ENCODE measurements at regions not wholly inside any gene's neighbourhood (a gene's known extent, or its start where the extent isn't known, plus 50 kb on each side); places are given as distances from the start of the nearest gene placed in this dataset.

DNA sequence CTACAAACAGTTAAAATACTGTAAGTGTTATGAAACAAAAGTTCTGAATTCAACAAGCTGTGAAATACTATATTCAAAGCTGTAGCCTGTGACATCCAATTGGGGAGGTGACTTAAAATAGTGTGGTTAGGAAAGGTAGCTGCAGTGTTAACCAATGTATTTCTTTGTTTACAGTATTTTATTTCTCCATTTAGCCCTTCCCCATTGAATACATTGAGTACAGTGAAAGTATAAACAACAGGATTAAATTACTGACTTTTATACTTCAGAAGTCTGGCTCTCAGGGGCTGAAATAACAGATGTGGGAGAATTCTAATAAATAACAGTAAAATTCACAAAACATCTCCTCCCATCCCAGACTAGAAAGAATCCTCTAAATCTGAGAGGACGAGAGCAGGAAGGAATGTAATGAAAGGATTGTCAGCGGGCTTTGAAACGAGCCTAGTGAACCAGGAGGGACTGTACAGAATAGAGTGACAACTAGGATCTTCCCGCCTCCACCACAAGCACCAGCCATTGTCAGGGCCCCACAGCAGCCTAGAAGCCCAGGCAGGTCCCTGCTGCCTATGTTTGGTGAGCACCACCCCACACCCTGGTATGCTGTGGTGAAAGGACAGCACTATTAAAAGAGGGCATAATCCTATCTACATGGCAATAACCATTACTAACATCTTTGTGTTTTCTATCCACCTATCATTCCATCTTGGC lies 73.7 kb downstream of the SPCS3 start:
- no peak for TF ChIP-seq NFRKB (IDR thresholded peaks at IDR 0.05)
- no peak for TF ChIP-seq BHLHE40 (IDR thresholded peaks at IDR 0.05; ENCODE audit: borderline replicate concordance)
- TF ChIP-seq LEF1 (IDR thresholded peaks at IDR 0.05; ENCODE audit: borderline replicate concordance): no peak
- TF ChIP-seq SUZ12 (IDR thresholded peaks at IDR 0.05): no peak
- TF ChIP-seq ZNF384 (IDR thresholded peaks at IDR 0.05): no peak
- no peak for TF ChIP-seq TARDBP (IDR thresholded peaks at IDR 0.05)
- TF ChIP-seq ELF4 (IDR thresholded peaks at IDR 0.05): no peak
- no peak for TF ChIP-seq FOXK2 (IDR thresholded peaks at IDR 0.05)

Measured in HEK293T (cell line).